PC-3 (cell line): ENCODE measurements at regions not wholly inside any gene's neighbourhood (a gene's known extent, or its start where the extent isn't known, plus 50 kb on each side); places are given as distances from the start of the nearest gene placed in this dataset.

Source experiments
- EZH2 ChIP-seq: fragments of 300-600 bp; sonication (generic); IDR thresholded peaks from one replicate; pipeline ENCODE4 v1.6.1; 2017; ENCODE audit warnings: antibody characterized with exemption, mild to moderate bottlenecking, low read length; ENCODE audit not compliant: unreplicated experiment
- EZH2phosphoT487 ChIP-seq: fragments of 300-600 bp; sonication (generic); IDR thresholded peaks from 2 replicates; pipeline ENCODE4 v1.6.1; 2018; ENCODE audit warnings: mild to moderate bottlenecking, antibody characterized with exemption, low read length, borderline replicate concordance
- TF ChIP-seq, protein P1 (sequence below): fragments of 300-600 bp; sonication (generic); conservative IDR thresholded peaks from 2 replicates; pipeline ENCODE4 v1.5.1; 2017; ENCODE audit warnings: antibody characterized with exemption, low read depth, mild to moderate bottlenecking, low read length

DNA sequence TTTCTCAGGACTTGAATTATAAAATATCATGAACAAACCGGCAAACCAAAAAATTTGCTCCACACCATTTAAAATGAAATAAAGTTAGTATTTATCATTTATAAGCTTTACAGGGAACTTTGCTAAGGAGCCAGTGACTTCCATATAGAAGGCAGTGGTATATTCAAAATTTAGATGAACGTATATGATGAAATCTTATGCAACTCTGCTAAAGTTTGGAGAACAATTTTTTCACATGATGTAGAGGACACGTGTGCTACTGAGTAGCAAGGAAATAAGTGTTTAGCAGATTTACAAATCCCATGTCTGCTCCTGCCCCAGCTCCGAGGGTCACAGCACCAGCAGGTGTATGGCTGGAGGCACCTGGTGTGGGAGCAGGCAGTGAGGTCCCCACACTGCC, 70.8 kb upstream of the IFNG-AS1 start:
- TF ChIP-seq EZH2 (no peak), EZH2phosphoT487 (no peak)
- TF ChIP-seq, protein P1, sequence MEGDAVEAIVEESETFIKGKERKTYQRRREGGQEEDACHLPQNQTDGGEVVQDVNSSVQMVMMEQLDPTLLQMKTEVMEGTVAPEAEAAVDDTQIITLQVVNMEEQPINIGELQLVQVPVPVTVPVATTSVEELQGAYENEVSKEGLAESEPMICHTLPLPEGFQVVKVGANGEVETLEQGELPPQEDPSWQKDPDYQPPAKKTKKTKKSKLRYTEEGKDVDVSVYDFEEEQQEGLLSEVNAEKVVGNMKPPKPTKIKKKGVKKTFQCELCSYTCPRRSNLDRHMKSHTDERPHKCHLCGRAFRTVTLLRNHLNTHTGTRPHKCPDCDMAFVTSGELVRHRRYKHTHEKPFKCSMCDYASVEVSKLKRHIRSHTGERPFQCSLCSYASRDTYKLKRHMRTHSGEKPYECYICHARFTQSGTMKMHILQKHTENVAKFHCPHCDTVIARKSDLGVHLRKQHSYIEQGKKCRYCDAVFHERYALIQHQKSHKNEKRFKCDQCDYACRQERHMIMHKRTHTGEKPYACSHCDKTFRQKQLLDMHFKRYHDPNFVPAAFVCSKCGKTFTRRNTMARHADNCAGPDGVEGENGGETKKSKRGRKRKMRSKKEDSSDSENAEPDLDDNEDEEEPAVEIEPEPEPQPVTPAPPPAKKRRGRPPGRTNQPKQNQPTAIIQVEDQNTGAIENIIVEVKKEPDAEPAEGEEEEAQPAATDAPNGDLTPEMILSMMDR: no peak
